ENCODE measurements at regions not wholly inside any gene's neighbourhood (a gene's known extent, or its start where the extent isn't known, plus 50 kb on each side); places are given as distances from the start of the nearest gene placed in this dataset.

DNA sequence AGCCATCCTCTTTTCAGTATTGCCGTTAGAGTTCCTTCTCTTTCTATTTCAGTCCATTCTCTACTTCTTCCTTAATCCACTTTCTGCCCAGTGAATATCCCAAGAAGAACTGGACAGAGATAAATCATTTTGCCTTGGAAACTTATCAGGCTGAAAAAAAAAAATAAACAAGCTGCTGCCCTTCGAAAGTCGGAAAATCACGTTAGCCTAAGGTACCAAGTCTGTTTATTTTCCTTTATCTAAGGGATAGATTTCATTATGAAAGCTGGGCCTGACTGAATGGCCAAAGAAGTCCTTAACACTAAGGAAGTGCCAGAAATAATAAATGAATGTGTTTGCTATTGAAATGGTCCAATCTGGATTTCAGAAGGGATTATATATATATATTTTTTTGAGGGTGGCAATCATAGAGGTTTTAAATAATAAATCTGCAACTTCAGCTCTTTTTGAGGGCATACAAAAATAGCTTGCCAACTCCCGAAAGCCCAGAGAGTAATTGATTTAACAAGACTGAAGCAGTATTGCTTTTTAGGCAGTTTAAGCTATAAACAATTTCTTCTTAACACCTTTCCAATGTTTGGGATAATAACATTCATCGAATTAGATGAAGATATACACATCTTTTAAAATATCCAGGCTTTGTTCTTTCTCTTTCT lies 127.0 kb upstream of the STMND1 start:
- DNase-seq (ENCODE audit: low read depth): no peak

GRCh38 chr6:16974387-16974673 lies 127.5 kb upstream of the STMND1 start:
- DNase-seq (ENCODE audit: low read depth): no peak

DNA sequence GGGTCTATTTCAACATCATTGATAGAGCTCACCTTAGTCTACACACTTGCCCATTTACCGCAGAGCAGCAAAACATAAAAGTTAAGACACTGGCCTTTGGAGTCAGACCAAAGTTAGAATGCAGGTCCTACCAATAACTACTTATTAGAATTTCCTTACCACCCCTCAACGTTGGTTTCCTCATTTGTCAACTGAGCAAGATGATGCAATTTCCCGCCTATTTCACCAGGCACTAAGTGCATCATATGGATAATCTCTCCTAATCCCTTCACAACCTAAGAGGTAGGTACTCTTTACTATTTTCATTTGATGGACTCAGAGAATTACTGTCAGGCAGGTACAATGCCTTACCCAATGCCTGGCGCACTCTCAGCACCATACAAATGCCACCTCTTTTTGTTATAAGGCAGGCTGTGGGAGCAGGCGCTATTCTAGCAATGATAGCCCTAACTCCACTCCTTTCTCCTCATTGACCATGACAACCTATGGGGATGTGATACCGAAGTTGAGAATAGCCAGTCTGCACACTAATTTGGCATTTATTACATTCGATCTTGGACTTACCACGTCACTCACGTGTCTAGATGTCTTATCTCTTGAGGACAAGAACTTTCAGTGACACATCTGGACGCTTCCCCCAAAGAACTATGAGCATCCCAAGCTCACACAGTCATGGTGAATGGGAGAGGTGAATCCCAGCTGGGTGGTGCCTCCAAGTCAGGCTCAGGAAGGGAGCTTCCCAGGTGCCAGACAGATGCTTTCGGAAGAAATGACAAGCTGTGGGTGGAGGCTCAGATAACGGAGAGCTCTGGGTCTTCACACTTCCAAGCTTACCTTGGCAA lies 128.1 kb upstream of the STMND1 start:
- DNase-seq (ENCODE audit: low read depth): no peak

DNA sequence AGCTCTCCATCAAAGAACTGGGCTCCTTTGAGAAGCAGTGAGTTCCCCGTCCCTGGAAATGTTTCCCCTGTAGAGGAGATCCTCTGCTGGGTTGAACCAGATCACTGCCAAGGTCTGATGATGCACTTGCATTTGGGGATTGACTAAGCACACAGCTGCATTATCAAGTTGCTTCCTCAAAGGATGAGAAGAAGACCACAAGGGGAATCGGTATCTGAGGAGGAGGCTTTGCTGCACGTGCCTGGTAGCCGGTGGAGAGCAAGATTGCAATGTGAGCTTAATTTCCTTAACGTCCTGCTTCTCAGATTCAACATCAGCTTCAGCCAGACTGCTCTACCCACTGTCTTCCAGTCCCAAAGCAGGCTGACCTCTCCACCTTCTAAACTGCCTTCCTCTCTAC lies 128.8 kb upstream of the STMND1 start:
- DNase-seq (ENCODE audit: low read depth): no peak

DNA sequence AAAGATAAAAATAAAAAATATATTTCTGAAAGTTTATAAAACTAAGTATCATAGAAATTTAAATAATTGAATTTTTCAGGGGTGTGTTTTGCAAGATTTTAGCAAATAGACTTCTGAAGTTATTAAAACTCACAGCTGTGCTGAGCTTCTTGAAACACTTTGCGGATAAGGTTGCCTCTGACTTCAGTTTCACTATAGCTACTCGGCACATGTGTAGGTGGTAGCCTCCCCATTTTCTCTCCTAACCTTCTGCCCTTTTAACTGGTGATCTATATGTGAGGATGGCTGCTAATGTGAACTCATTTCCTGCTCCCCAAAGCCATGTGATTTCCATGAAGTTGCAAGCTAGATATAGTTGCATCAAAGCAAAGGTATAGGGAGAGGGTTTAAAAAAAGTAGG lies 129.3 kb upstream of the STMND1 start:
- no peak for DNase-seq (ENCODE audit: low read depth)

GRCh38 chr6:16969699-16970655 lies 131.9 kb upstream of the STMND1 start:
- DNase-seq (ENCODE audit: low read depth): no peak

DNA sequence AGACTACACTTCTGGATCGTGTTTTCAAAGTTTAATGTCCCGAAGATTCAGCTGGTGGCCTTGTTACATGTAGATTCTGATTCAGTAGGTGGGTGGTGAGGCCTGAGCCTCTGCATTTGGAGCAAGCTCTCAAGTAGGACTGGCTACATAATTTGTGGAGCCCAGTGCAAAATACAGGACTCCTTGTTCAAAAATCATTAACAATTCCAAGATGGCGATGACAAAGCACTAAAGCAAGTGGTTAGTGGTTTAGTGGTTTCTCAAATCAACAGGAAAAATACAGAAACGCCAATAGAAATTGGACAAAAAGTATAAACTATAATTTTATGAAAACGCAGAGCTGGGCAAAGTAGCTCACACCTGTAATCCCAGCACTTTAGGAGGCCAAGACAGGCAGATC lies 133.7 kb upstream of the STMND1 start:
- no peak for DNase-seq (ENCODE audit: low read depth)

DNA sequence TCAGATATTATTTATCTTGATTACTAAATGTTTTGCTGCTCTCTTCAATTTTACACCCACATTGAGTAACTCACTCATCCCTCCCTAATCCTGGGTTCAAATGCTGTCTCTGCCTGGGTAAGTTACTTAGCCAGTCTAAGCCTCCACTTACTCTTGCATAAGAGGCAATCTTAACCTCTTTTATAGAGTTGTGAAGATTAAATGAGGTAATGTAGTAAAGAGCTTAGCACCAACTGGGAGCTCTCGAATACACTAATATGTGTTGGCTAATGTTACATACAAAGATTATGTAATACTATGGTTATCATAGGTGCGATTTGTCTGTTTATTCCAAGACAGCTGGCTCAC lies 134.4 kb upstream of the STMND1 start:
- no peak for DNase-seq (ENCODE audit: low read depth)

GRCh38 chr6:16966791-16967469 lies 134.9 kb upstream of the STMND1 start:
- no peak for DNase-seq (ENCODE audit: low read depth)

DNA sequence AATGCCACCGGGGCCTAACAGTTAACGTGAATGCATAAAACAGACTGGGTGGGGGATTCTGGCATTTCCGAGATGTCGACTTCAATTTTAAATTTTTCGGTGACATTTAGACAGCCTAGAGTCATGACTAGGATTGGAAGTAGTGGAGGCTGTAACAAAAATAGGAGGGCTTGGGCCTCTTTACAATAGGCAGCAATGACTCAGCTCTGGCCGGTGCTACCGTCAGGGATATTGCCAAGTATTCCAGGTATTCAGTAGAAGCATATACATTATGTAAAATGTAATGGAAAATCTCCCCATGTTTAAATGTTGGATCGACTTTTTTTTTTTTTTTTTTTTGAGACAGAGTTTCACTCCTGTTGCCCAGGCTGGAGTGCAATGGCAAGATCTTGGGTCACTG lies 136.2 kb upstream of the STMND1 start:
- DNase-seq (ENCODE audit: low read depth): no peak

- no peak for DNase-seq (ENCODE audit: low read depth)
Observed at GRCh38 chr6:16964553-16965499, 137.0 kb upstream of the STMND1 start.

DNA sequence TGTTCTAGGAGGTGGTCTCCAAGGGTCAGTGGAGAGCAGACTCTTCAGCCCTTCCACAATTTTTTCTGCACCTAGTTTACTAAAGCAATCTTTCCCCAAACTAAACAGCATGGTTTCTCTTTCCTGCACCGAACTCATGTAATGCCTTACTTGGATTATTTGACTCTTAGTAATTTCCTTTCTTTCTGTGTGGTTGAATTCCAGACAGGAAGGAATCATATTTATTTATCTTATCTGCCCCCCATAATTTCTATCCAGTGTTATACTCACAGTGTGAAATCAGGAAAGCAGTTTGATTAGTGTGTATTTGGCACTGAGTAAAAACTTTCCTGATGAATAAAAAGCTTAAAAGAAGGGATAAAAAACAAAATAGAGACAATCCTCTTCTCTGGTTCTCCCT lies 140.3 kb upstream of the STMND1 start:
- no peak for DNase-seq (ENCODE audit: low read depth)

- no peak for DNase-seq (ENCODE audit: low read depth)
Observed at GRCh38 chr6:16959789-16960188, 142.1 kb upstream of the STMND1 start.

GRCh38 chr6:16956361-16956760 lies 145.5 kb upstream of the STMND1 start:
- DNase-seq (ENCODE audit: low read depth): no peak

DNA sequence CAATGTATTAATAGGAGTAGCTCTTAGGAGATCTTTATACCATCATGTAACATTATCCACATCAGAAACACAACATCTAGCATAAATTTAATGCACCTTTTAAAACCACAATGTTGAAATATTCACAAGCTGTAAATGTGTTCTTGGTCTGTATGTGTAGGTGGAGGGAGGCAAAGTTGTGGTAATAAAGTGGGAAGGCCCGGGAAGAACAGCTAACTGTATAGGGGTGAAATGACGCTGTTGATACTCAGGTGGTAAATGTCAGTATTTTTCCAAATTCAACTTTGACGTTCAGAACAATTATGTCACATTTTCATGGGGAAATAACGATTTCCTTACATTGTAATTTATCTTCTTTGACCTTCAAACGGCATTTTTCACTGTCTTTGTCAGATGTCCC lies 146.0 kb upstream of the STMND1 start:
- DNase-seq (ENCODE audit: low read depth): no peak

GRCh38 chr6:16953905-16954304 lies 147.9 kb upstream of the STMND1 start:
- no peak for DNase-seq (ENCODE audit: low read depth)

DNA sequence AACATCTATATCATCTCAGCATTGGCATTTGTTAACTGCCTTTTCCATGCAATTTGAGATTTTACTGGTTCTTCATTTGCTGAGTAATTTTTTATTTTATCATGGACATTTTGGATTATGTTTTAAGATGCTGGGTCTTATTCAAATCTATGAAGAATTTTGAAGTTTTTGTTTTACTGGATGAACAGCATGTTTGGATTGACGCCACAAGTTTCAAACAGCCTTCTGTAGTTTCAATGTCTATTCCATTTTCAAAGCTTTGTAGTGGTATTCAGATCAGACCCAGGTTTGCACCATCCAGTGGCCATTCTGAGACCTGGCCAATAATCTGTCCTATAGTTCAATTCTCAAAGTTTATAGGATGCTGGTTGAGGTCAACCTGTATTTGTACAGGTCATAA lies 148.4 kb upstream of the STMND1 start:
- DNase-seq (ENCODE audit: low read depth): no peak

DNA sequence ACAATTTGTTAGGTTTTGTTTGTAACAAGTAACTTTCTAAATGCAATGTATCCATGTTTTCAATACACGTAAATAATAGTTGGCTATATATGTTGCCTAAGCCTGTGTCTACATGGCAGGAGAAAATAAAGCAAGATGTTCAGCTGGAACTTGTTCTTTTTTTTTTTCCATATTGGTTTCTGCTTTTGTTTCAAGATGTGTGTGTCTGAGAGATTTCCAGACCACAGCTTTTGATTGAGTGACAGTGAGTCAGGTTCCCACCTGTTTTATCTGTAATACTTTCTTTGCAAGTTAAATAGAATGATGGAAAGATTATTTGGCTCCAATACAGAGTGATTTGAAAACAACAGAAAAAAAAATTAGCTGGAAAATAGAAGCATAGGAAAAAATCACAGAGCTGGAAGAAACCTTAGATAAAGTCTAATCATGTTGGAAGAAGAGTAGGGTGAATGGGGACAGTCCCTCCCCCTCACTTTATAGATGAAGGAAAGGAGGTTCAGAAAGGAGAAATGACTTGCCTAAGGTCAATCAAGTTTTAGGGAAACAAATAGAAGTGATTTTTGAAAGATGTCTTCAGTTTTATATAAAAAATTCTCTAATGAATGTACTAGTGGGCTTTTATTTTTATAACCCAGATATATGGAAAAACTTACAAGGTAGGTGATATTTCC lies 150.9 kb upstream of the STMND1 start:
- no peak for DNase-seq (ENCODE audit: low read depth)

DNA sequence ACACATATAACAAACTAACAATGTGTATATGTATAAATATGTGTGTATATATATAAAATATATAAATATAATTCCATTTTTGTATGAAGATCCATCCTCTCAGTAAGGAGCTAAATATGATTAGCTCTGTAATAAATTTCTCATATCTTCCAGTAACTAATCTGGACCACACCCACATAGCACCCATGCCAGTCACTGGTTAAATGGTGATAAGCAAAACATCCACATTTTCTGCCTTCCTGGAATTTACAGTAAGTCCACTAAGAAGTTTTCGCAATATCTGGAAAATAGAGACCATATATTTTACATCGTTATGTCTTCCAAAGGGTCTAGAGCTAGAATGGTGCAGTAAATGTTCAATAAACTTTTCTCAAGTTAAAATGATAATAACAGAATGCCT lies 151.5 kb upstream of the STMND1 start:
- no peak for DNase-seq (ENCODE audit: low read depth)

DNA sequence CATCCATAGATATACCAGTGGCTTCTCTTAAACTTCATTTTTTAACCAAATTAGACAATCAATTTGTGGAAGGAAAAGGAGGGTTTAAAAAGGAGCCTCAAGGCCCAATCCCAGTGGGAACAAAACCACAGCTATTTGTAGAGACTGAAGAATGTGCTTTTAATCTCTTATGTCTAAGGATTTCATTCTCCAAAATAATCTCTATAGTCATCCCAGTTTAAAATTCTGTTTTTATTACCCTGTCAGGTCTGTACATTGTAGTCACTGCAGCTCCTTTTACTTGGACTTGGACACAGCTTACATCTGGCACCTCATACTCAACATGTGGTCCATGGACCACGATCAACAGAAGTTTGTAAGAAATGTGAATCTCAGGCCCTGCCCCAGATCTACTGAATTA lies 152.1 kb upstream of the STMND1 start:
- no peak for DNase-seq (ENCODE audit: low read depth)

DNA sequence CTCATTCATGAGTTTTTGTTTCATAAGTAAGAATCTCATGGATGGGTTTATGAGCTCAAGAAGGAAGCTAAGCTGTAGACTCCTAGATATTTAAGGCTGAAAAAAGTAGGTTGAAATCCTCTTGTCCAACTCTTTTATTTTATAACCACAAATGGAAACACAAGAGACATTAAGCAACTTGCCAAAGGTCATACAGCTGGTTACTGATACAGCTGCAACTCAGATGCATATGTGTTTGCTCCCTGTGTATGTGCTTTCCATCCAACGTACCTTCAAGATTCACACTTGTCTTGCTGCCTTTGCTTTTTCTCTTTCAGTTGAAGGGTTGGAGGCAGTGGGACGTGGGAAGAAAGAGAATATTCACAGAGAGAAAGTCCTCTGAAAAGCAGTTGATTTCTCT lies 153.5 kb upstream of the STMND1 start:
- DNase-seq (ENCODE audit: low read depth): no peak

Measured in HS-5 (cell line).